ENCODE measurements at regions not wholly inside any gene's neighbourhood (a gene's known extent, or its start where the extent isn't known, plus 50 kb on each side); places are given as distances from the start of the nearest gene placed in this dataset.

DNA sequence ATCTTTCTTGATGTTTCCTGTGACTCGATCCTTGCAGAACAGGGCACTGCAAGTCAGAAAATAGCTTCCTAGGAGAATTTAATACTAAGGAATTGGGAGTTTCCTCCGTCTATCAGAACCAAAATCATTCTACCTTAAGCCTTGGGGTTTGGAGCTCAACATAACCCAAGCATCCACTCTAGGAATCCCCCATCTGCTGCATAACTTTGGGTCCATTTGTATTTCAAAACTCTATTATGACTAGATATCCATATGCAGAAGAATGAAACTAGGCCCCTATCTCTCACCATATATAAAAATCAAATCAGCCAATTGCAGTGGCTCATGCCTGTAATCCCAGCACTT lies 61.7 kb upstream of the AKAP13 start:
- Histone ChIP-seq H3K4me3 (no peak overlapping the region), H3K4me1 (ENCODE audit: low read depth) (peaks cover 36% of the 10 kb centered on the region), H3K36me3 (ENCODE audit: low read depth) (no peaks in the 10 kb centered on the region), H3K9me3 (no peaks in the 10 kb centered on the region)
- TF ChIP-seq, protein P1, sequence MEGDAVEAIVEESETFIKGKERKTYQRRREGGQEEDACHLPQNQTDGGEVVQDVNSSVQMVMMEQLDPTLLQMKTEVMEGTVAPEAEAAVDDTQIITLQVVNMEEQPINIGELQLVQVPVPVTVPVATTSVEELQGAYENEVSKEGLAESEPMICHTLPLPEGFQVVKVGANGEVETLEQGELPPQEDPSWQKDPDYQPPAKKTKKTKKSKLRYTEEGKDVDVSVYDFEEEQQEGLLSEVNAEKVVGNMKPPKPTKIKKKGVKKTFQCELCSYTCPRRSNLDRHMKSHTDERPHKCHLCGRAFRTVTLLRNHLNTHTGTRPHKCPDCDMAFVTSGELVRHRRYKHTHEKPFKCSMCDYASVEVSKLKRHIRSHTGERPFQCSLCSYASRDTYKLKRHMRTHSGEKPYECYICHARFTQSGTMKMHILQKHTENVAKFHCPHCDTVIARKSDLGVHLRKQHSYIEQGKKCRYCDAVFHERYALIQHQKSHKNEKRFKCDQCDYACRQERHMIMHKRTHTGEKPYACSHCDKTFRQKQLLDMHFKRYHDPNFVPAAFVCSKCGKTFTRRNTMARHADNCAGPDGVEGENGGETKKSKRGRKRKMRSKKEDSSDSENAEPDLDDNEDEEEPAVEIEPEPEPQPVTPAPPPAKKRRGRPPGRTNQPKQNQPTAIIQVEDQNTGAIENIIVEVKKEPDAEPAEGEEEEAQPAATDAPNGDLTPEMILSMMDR (IDR thresholded peaks at IDR 0.05) = no peak
- ATAC-seq = no peak
- intact Hi-C loops (cut with DNase I, micrococcal nuclease) = no loop called here
- no peak for DNase-seq

DNA sequence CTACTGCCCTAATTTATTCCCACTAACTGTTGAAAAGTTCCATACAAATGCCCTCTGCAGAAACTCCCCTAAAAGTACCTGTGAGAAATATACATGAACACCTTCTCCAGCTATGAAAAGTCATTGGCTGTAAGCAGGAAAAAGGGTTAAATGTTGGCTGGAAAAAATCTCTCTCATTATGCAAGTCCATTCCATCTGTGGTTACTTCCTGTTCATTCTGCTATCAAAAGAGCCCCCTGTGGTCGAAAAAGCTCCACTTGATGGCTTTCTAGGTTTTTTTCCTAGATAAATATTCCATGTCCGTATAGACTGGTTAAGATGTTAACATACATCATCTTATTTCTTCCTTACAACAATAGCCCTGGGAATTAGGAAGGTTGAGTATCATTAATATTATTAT lies 56.2 kb upstream of the AKAP13 start:
- intact Hi-C loops (cut with DNase I, micrococcal nuclease) = no loop called here
- TF ChIP-seq, protein P1 (IDR thresholded peaks at IDR 0.05) = no peak

GRCh38 chr15:85325834-85326233 lies 54.6 kb upstream of the AKAP13 start:
- no peaks in the 10 kb centered on the region for H3K36me3 ChIP-seq (ENCODE audit: low read depth)
- H3K9me3 ChIP-seq = no peaks in the 10 kb centered on the region
- no peak for DNase-seq
- no peak for ATAC-seq
- TF ChIP-seq, protein P1 (IDR thresholded peaks at IDR 0.05) = no peak
- no peak overlapping the region for H3K4me3 ChIP-seq
- H3K4me1 ChIP-seq (ENCODE audit: low read depth) = peaks cover 7% of the 10 kb centered on the region
- intact Hi-C loops (cut with DNase I, micrococcal nuclease) = no loop called here

More for the DNA sequence above, 56.2 kb upstream of the AKAP13 start:
- DNase-seq (no peak), ATAC-seq (no peak)
- H3K4me3 ChIP-seq = no peak overlapping the region
- H3K4me1 ChIP-seq (ENCODE audit: low read depth) = peaks cover 2% of the 10 kb centered on the region
- H3K9me3 ChIP-seq = no peaks in the 10 kb centered on the region
- H3K36me3 ChIP-seq (ENCODE audit: low read depth) = no peaks in the 10 kb centered on the region

- Histone ChIP-seq H3K9me3 (no peaks in the 10 kb centered on the region), H3K4me1 (ENCODE audit: low read depth) (peaks cover 11% of the 10 kb centered on the region), H3K4me3 (no peak overlapping the region), H3K36me3 (ENCODE audit: low read depth) (no peaks in the 10 kb centered on the region)
- TF ChIP-seq, protein P1 (IDR thresholded peaks at IDR 0.05) = no peak
- intact Hi-C loops (cut with DNase I, micrococcal nuclease) = no loop called here
- DNase-seq (no peak), ATAC-seq (no peak)
Measured at GRCh38 chr15:85326291-85326690, 54.1 kb upstream of the AKAP13 start.

- TF ChIP-seq, protein P1 (IDR thresholded peaks at IDR 0.05) = no peak
- Histone ChIP-seq H3K4me1 (ENCODE audit: low read depth) (peaks cover 18% of the 10 kb centered on the region), H3K36me3 (ENCODE audit: low read depth) (no peaks in the 10 kb centered on the region), H3K9me3 (no peaks in the 10 kb centered on the region), H3K4me3 (no peak overlapping the region)
- ATAC-seq (no peak), DNase-seq (no peak)
- intact Hi-C loops (cut with DNase I, micrococcal nuclease) = no loop called here
Measured at GRCh38 chr15:85327820-85328219, 52.6 kb upstream of the AKAP13 start.
